Retina (tissue), 1 donor: ENCODE measurements at regions not wholly inside any gene's neighbourhood (a gene's known extent, or its start where the extent isn't known, plus 50 kb on each side); places are given as distances from the start of the nearest gene placed in this dataset.
"Not testable (repeated sequence)": the region's sequence is repeated elsewhere in the genome, so short reads cannot be mapped to it uniquely, and the experiment has no call there.

ENCODE experiments used
- DNase-seq: peaks from one replicate; pipeline ENCODE4 v3.0.0-alpha.2; 2016

DNA sequence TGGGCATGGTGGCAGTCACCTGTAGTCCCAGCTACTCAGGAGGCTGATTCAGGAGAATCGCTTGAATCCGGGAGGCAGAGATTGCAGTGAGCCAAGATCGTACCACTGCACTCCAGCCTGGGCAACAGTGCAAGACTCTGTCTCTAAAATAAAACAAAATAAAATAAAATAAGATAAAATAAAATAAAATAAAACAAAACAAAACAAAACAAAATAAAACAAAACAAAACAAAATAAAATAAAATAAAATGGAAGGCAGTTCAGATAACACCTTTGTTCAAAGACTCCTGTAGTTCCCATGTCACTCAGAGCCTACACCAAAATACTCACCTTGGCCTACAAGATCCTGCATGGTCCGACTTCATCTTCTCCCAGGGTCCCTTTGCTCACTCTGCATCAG lies 61.3 kb downstream of the SYF2 start:
- DNase-seq: not testable (repeated sequence)

DNA sequence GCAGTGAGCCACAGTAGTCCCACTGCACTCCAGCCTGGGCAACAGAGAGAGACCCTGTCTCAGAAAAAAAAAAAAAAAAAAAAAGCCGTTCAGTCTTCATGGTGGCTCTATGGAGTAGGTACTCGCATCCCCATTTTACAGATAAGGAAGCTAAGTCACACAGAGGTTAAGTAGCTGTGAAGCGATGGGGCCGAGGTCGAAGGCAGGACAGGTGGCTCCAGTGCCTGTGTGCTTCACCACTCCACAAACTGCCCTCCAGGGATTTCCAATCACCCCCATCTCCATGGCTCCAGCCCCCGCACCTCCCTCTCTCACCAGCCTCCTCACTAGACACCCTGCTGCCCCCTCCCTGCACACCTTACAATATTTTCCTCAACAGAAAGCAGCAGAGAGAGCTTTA lies 61.9 kb downstream of the SYF2 start:
- no peak for DNase-seq

DNA sequence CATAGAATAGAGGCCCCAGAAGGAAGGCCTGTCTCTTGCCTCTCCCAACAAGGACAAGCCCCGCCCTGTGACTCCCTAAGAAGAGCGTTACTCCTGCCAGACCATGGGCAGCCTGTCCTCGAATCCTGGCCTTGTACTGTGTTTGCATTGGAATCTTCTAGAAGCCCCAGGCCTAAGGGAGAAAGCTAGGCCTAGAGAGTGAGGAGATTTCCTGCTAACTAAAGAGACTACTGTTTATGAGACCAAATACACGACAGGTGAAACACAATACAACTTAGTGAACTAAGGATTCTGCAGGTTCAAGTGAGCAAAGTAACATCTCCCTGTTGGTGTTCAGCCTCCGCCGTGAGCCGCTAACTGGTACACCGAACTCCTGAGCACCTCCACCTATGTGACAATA lies 62.7 kb downstream of the SYF2 start:
- no peak for DNase-seq

DNA sequence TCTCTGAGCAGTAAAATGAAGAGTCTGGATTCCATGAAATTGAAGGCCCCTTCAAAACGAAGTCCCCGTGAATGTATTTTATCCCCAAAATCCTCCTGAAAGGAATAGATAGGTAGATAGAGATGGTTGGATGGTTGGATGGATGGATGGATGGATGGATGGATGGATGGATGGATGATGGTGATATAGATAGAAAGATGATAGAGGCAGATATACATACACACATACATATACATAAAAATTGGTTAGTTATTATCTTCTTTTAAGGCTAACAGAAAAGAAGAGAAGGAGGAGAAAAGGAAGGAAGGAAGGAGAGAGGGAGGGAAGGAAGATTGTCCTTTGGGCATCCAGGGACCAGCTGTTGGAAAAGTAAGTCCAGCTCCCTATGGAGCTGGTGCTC lies 63.1 kb downstream of the SYF2 start:
- no peak for DNase-seq

DNA sequence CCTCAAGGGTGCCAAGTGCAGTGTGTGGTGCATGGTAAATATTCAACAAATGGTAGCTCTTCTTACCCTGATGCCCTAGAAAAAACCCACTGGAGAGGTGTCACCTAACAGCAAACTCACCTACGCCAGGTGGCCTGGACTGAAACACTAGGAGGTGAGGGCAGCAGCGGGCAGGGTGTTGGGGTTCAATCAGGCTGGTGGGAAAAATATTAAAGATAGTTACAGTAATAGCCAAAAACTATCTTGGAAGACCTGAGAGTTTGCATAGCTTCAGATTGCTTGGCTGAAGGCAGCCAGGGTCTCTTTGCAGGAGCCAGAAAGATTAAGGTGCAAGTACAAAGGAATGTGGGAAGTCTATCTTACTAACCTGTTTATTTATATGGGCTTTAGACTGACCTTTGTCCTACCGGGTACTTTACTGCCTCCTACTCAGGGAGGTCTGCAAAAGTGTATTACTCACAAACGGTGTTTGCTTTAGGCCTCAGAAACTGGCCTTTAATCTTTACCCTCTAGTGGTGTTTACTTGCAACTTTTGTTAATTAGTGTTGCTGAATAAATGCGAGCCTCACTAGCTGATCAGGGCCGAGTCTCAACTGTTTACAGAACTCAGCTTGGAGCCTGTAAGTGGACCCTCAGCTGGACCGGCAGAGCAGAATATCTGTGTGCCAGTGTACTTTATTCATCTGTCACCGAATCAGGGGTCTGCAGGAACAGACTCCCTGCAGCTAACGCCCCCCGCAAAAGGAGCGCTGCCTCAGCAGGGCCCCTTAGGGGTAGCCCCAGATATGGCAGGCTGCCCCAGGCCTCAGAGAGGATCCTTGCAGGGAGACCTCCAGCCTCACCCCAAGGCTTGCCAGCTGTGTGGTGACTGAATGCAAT lies 63.9 kb downstream of the SYF2 start:
- no peak for DNase-seq

DNA sequence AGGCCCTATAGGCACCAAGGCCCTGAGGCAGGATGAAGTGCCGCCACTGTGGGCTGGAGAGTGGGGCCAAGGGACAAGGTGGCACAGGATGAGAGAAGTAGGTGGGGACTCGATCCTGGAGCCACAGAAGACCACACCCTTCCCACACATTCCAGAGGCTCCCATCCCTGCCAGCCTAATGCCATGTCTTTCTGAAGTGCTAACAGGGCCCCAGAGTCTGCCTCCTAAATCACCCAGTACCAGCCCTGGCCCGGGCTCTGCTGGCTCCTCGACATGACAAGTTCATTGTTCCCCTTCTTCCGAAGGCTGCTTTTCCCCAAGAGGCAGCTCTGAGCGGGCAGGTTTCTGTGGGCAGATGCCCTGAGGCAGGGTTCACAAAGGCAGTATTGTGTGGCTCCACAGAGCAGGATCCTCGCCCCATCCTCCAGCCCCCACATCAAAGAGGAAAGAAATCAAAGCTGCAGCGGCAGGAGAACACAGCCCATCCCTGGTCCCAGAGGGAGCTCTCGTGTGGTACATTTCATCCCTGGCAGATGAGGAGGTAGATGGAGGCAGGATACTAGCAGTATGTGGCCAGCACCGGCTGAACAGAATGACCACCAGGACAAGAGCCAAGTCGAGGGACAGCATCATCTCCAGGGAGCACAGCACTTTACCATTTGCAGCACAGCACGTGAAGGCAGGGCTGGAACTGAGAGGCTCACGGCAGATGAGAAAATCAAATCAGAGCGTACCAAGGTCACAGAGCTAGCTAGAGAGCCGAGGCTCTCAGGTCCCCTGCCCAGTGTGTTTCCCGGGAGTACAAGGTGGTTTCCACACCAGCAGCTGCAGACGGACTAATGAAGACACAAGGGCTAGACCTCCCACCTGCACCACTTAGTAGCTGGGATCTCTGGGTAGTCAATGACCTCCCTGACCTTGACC lies 64.8 kb downstream of the SYF2 start:
- peak; percentile 63 for DNase-seq

DNA sequence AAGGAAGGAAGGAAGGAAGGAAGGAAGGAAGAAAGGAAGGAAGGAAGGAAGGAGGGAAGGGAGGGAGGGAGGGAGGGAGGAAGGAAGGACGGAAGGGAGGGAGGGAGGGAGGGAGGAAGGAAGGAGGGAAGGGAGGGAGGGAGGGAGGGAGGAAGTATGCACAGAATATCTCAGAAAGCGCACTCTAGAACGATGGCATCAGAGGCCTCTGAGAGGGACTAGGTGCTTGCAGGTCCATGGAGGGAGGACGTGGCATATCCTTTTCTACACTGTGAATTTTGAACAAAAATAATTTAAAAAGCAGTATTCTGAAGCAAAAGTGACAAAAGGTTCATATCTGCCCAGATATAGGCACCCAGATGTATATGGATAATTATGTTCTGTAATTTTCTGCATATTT lies 65.5 kb downstream of the SYF2 start:
- no peak for DNase-seq

DNA sequence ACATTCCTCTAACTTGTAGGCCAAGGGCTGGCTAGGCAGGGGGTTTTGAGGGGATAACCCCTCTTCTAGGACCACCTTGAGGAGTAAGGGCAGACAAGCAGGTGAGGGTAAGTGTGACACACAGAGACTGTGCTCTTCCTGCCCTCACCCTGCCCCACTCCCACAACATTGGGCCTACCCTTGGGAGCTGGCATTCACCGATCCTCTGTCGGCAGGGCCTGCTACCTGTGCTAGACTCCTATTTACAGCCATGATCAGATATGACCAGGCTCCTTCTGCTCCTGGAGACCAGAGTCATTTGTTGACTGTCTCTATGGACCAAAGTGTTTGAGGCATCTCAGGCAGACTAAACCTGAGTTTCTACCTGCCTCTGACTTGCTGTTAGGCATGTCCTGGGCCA lies 68.3 kb downstream of the SYF2 start:
- no peak for DNase-seq

DNA sequence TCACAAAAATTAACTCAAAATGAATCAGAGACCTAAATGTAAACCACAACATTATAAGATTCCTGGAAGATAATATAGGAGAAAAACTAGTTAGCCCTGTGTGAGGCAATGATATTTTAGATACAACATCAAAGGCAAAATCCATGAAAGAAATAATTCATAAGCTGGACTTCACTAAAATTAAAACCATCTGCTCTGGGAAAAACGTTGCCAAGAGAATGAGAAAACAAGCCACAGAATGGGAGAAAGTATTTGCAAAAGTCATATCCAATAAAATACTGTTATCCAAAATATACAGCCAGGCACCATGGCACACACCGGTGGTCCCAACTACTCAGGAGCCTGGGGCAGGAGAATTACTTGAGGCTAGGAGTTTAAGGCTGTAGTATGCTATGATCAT lies 70.3 kb downstream of the SYF2 start:
- DNase-seq: no peak

DNA sequence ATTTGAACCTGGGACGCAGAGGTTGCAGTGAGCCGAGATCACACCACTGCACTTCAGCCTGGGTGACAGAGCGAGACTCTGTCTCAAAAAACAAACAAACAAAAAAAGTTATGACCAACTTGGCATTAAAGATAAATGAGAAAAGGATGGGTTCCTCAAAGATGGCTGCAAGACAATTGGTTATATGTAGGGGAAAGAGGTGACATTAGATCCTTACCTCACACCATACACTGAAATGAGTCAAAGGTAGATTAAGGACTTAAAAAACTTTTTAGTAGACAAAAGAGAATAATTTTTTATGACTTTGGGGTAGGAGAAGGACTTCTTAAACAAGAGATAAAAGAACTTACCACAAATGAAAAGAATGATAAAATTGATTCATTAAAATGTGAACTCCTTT lies 74.5 kb downstream of the SYF2 start:
- DNase-seq: no peak

DNA sequence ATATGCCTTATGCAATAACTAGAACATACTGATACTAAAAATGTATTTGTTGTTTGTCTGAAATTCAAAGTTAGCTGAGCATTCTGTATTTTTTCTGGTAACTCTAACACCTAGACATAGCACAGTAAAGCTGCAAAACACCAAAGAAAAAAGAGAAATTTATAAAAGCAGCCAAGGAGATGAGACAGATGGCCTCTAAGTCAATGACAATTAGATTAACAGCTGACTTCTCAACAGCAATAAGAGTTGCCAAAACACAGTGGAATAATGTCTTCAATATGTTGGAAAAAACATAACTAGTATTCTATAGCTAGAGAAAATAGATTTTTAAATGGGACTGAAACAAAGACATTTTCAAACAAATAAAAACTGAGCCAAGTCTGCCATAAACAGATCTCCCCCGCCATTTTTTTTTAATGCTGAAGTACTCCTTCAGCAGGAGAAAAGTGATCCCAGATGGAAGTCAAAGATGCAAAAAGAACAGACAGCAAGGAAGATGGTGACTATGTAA lies 81.3 kb downstream of the SYF2 start:
- DNase-seq: no peak

DNA sequence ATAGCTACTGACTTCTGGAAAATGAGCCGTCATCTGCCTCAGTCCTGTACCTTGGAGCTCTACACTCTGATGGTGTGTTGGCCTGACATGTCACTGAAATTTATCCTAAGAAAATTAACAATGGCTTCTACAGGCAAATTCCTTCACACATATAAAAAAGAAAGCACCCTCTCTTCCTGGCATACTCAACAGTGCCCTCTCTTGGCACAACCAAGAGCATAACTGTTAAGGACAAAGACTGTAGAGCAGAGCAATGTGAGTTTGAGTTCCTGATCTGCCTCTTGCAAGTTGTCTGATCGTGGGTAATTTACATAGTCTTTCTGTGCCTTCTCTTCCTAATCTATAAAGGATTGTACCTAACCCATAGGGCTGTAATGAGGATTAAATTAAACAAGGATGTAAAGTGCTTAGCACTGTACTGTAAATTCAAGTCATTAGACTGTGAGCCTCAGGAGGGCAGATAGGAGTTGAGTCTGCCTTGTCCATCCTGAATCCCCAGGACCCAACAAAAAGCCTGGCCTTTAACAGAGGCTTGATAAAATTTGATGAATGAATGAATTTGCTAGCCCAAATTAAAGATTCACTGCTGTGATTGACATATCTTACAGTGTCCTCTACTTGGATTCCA lies 83.5 kb downstream of the SYF2 start:
- no peak for DNase-seq

DNA sequence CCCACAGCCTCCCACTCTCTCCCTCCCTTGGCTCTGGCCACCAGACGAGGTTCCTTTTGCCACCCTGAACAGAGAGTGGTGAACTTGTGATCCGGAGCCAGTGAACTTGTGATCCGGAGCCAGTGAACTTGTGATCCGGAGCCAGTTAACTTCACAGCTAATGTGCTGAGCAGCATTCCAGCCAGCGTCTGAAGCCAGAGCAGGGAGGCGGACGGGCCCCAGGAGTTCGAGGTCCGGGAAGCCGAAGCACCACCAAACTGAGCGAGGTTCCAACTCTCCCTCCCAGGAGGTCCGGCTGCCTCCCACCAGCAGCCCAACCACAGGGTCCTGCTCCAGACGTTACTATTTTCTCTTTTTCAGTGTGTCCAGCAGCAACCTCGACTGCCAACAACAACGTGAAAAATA lies 85.8 kb downstream of the SYF2 start:
- no peak for DNase-seq

DNA sequence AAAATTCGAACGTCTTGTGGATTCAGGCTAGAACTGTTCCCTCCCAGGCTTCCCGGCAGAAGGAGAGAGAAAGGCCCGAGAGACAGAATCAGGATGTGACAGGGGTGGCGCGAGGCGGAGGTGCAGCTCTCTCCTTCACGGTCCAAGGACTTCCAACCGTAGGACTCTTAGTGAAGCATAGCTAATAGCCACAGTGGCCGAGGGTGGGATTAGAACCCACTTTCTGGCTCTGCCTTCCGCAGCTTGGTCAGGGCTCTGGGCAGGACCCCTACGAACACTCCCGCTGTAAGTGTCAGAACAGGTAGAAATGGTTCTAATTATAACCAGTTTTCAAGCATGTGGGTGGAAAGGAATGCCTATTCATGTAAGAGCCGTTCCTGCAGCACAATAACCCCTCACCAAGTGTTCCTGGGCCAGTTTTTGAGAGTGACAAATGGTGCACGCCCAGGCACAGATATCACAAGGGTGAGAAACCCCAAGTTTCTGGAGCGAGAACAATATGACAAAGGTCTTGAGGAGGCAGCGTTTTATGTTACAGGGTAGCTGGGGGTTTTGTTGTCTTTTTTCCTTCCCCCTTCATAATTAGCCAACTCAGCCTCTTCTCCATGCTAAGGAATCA lies 86.4 kb downstream of the SYF2 start:
- no peak for DNase-seq

DNA sequence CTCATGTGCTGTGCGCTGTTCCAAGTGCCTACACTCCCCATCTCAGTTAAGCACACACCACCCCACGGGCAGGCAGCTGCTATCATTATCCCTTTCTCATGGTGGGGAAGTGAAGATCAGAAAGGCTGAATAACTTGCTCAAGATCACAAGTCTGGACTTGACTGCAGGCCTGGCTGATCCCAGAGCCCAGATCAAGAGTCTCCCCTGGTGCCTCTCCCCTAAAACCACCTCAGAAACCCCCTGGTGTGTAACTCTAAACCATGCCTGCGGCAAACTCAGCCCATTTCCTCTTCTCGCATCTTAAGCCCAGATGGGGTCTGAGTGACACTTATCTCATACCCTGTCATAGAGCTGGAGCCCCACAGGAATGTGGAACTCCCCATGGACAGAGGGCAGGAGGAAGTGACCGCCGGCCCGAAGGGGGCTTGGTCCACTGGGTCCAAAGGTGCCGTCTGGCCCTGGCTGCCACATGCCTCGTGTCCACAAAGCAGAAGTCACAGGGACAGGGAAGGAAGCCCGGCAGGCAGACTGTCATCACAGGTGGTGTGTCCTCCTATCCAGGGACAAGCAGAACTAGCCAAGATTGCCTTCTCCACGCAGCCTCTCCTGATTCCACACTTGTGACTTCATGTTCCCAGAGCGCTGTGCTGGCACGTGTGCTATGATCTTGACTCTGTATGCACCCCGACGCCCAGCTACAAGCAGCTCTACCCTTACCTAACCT lies 92.1 kb downstream of the SYF2 start:
- no peak for DNase-seq

DNA sequence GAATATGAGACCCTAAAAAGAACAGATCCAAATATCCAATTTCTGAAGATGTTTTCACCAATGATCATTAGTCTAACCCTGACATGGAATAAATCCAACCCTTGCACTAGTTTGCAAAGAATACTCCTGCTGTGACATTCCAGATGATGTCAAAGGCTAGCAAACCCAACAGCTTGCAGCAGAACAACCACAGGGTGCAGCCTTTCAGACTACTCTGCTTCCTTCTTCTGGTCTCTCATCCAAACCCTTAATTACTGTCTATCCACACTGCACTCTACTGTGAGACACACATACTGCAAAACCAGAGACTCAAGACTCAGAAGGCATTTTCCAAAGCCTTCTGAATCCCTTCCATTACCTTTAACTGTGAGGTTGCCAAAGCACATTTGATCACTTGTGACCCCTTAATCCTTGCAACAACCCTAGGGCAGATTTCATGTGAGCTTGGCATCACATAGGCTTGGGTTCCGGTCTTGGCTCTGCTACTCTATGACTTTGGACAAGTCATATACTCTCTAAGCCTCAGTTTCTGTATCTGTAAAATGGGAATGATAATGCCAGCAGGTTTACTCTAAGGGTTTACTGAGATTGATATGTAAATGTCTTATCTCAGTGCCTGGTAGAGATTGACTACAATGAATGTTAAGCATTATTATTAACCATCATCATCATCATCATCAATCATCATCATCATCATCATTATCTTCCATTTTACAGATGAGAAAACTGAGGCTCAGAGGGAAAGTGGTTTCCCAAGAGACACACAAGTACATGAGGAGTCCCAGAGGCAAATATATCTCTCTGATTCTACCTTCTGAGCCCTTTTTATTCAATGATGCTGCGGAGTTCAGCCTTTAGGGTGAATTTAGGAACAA lies 94.5 kb downstream of the SYF2 start:
- DNase-seq: no peak

DNA sequence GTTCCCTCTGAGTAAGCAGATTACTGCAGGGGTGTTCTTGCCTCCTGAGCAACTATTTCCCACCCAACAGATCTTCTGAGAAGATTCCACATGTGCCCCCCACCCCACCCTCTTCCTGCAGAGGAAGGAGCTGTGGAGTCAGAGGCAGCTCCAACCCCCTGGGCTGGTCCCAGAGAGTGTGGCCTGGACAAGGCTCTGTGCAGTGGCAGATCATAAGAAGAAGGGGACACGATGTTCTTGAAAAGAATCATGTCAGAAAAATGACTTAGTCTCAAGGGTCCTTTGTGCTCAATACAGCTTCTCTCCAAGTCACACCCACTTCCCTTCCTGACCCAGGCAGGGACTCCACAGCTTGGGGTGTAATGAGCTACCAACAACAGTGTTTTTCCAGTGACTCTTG lies 95.2 kb downstream of the SYF2 start:
- DNase-seq: no peak

DNA sequence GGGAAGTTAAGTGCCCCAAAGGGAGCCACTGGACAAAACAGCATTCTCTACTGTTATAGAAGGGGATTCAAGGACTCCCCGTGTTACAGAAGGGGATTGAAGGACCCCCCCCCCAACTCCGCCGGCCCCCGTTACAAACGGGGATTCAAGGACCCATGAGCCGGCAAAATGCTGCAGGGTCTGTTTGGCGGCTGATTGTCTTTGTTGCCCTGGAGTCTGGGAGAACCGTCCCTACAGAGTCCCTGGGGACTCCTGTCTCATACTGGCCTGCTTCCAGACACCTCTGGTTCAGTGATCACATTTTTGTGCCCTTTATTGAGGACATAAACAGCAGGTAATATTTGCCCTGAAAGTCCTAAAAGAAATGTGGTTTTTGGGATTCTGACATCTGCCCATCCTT lies 96.4 kb downstream of the SYF2 start:
- DNase-seq: peak; percentile 46

DNA sequence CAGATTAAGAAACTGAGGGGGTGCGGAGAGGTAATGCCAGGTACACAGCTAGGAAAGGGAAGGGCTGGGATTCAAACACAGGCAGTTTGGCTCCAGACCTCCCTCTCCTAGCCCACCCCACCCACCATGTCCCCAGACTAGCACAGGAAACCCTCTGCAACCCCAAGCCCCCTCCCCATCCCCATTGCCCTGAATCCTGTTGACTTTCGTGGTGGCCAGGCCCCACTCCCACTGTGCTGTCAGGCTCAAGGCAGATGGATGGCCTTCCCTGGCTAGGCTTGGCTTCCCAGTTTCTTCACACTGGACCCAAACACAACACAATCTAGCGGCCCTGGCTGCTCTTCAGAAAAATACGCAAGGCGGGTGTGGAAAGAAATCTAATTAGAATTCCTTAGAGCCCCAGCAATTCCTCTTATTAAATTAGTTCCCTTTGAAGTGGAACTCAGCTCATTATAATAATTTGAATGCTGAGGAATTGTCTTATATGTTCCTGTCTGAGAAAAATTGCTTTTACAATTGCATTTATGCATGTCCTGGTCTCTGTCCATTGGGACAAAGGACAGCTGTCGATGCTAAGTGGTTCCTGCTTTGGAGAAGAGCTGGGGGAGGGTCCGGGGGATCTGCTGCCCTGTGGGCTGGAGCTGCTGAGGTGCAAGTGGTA lies 97.4 kb downstream of the SYF2 start:
- peak; percentile 56 for DNase-seq

DNA sequence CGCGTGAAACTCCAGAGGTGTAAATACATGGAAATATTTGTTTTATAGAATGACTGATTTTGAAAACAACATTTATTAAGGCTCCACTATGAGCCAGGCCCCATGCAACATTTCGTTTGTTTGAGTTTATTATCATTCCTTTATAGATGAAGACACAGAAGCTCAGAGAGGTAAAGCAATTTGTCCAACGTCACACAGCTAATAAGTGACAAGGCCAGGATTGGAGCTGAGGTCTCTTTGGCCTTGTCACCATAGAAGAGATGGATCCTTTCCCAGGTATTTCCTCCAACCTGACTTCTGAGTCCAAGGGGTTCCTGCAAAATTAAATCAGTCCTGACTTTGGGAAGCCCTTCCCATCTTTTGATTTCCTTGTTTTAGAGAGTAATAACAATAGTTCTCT lies 98.0 kb downstream of the SYF2 start:
- DNase-seq: no peak

DNA sequence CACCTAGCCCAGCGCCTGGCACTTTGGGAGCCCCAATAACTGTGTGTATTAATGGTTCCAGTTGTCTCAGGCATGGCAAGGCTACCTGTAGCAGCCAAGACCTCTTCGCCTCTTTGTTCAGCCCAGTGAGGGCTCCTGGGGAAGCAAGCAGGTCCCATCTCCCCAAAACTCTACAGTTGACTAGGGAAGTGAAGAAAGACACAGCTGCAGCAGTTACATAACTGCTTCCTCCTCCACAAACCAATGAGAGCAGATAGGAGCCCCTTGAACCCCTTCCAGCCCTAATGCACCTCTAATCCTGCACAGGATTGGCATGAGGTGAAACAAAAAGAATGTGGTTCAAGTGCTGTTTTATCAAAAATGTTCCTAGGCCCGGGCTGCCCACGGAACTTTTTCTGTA lies 100.5 kb downstream of the SYF2 start:
- DNase-seq: no peak
